Fibroblast of skin of abdomen (primary cell): ENCODE measurements at regions not wholly inside any gene's neighbourhood (a gene's known extent, or its start where the extent isn't known, plus 50 kb on each side); places are given as distances from the start of the nearest gene placed in this dataset.
"Not testable (repeated sequence)": the region's sequence is repeated elsewhere in the genome, so short reads cannot be mapped to it uniquely, and the experiment has no call there.

ENCODE experiments used
- DNase-seq: peaks from one replicate; pipeline ENCODE4 v3.0.0-alpha.2; 2013

DNA sequence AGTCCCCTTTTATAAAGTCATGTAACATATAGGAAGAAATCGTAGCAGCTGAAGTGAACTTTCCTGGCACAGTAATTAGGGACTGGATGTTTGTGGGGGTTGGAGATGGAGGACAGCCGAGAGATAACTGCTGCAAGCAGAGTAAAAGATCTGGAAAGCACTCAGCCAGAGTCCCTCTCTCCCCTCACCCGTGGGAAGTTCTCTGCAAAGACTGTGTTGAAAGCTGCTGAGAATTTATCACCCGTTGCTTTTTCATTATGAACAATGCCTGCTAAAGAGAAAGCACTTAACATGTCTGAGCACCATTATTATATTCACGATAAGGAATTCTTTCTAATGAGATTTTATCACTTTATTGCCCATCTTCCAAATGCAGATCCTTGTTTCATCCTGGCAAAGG, 248.8 kb downstream of the SHOX2 start:
- peak; percentile 50 for DNase-seq

DNA sequence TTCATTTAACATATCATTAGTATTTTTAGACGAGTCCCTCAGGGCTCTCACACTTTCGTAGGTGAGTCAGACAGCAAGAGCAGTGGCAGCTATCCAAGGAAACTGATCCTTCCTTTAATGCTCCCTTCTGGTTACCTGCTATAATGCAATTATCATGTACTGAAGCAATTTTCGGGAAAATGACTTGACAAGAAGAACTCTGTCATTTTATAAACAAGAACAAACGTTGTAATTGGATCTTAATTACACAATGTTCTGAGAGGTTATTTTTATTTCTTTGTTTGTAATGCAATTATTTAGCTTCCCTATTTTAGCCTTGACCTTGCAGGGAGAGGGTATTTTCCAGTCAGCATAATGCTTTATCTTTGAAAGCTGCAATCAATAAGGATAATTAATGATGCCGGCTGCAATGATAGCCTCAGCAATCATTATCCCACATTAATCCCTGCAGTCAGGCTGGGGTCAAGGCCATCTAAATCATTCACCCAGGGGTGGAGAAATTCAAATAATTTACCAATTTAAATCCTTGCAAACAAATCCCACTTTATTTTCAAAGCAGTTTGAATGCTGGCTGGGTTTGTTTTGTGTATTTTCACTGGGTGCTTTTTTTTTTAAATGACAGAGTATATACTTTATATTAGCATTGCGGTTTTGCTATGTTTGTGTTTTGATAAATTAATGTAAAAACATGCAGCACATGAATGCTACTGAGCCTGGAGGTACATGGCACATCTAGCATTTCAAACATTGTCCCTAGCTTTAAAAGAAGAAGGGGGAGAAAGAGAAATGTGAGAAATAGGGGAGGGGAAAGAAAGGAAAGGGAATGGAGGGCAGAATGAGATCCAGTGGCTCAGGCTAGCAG, 249.9 kb downstream of the SHOX2 start:
- DNase-seq = no peak

DNA sequence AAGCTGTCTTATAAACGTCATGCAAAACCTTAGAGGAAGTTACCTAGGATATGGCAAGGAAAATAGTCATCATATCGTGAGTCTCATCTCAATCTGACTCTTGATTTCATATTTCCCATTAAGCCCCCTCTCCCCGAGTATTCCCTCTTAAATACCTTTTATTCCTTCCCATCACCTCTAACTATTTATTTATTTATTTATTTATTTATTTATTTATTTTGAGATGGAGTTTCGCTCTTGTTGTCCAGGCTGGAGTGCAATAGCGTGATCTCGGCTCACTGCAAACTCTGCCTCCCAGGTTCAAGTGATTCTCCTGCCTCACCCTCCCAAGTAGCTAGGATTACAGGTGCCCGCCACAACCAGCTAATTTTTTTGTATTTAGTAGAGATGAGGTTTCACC, 260.4 kb downstream of the SHOX2 start:
- DNase-seq = not testable (repeated sequence)

DNA sequence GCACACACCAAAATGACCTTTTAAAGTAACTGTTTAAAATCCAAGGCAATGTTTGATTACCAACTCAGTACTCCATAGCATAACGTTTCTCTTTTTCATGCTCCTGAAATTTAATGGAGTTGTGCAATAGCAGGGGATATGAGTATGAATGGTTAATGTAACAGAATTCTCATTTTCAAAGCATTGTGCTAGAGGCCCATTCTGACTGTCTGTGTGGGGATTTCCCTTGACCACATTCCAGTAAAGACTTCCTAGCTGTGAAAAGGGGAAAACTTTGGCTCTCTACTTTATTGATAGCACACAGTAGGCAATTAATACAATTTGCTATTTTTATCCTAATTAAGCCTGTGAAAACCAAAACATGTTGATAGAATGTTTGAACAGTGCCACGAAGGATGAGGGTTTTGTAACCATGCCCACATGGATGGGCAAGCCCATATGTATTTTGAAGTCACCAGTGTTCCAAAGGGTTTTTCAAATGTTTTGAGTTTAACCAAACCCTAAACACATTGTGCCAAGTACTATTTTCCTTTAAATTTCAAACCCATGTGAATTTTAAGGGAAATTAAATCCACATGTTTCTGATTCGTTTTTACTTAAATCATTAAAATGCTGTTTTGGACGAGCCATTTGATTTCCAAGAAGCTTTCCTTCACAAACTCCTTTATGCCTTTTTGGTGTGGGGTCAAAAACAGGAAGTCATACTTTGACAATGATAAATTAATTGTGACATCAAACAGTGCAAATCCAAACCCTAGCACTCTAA, 261.2 kb downstream of the SHOX2 start:
- peak; percentile 74 for DNase-seq

DNA sequence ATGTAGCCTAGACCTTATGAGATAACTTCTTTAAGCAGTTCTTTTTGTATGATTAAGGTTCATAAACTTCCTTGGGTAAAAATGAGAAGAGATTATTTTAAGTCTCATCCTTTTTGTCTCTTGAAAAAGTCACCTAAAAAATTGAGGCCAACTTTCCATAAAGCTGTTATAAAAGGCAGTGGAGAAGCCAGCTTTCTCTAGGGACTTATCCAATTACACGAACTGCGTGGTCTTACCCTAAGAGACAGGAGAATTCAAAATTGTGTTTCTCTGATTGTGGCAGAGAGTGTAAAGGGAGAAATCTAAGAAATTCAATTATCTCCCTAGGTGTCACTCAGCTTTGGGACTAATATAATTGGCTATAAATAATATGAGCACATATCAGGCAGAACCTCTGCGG, 262.0 kb downstream of the SHOX2 start:
- no peak for DNase-seq

DNA sequence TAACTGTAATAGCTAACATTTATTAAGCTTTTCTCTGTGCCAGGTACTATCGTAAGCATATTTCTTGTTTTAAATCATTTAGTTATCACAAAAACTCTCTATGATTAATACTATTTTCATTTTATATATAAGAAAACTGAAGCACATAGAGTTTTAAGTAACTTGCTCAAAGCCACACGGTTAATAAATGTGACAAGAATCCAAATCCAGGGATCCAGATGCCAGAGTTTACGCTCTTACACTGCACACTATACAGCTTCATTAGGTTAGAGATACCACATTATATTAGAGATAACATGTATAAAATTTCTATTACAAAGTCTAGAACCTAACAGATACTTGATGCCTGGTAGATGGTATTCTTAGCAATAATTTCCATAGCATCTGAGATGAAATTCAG, 265.2 kb downstream of the SHOX2 start:
- DNase-seq = no peak

DNA sequence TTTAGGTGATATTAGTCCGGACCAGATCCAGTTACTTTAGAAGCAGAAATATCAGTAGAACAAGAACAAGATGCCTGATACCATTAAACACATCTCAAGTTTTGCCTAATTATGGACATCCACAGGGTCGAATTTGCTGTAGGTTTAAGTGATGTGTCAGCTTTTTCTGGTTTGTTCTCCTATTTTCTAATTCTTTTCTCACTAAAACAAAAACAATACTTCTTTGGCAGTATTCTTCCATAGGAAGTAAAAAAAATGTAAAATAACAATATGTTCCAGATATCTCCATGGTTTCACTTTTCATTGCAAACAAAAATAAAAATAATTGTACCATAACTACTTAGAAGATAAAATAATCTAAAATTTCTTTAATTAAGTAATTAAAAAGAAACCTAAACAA, 265.7 kb downstream of the SHOX2 start:
- DNase-seq = no peak

DNA sequence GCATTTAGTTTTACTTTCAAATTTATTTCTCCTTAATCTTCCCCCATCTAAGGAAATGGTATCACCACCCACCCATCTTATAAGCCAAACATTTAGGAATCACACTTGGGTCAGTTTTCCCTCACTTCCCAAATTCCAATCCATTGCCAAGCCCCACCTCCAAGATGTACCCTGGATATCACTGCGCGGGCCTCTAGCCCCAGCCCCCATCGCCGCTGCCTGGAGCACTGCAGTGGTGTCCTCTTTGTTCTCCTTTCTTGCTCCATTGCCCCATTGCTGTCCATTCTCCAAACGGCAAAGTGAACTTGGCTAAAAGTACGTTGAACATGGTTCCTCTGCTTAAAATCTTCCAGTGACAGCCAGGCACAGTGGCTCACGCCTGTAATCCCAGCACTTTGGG, 267.8 kb downstream of the SHOX2 start:
- no peak for DNase-seq

DNA sequence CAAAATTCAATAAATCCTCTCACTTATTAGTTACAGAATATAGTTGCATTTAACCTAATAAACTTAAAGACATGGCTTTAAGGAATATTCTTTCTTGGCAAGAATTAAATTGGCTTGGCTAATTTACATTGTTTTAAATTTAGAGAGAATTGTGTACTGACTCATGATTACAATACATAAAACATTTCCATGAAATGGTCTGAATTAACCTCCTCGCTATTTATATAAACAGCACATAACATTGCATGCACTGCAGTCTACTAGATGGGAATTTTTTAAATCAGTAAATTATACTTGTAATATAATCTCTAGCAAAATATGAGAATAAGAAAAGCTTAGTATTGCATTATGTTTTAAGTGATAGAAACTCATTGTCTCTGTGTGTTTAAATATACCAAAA, 268.9 kb downstream of the SHOX2 start:
- peak; percentile 20 for DNase-seq

DNA sequence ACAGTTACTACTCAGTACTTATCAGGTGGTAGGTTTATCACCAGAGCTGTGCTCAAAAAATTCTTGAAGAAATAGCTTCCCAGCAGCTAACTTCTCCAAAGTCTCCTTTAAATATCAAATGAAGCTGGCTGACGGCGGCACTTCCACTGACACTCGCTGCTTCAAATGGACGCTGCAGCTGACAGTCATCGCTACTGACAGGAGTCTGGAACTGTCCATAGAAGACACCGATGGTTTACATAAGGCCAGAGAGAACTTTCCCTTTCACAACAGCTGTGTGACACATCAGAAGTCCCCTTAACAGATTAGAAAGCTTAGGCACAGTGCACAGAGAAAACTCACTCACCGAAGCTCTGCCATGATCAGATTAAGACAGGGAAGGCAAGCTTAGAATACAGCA, 270.2 kb downstream of the SHOX2 start:
- no peak for DNase-seq

DNA sequence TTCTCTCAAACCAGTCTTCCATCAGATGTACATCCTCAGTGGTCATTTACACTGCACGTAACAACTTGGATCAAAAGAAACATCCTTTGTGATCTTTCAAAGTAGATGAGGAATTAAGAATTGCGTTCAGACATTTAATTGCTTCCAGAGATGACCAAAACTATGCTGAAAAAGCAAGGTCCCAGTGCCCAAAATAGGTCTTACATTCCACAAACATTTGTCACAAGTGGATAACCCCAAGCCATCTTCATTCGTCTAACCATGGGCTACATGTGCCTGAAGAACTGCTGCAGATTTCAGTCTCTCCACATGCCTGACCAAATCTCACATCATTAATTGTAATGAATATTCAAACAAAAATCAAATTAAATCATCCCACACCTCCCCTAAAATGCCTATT, 273.6 kb downstream of the SHOX2 start:
- peak; percentile 89 for DNase-seq

DNA sequence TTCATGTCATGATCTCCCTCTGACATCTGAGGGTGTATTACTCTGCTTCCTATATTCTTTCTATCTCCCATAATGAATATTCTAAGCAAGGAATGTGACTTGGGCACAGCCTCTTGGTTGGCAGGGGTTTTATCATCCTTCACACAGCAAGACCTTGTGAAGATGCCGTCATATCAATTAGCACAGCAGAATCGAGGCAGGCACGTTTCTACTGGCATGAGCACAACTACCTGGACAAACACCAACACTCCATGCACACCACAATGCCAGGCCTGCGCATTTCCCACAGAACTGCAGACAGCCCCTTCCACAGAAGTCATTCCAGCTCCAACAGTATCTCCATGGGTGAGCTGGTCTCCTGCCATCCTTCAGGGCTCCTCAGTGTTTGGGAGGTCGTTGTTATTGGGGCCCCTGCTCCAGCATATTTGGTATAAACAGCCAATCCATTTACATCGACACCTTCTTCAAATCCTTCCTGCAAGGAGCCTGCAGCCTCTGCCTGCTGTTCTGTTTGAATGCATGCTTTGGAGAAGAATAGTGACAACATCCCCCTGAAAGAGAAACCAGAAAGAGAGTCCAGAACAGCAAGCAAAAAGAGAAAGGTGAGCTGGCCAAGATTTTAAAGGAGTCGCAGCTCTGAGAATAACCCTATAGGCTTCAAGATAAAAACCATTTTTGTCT, 275.5 kb downstream of the SHOX2 start:
- no peak for DNase-seq

DNA sequence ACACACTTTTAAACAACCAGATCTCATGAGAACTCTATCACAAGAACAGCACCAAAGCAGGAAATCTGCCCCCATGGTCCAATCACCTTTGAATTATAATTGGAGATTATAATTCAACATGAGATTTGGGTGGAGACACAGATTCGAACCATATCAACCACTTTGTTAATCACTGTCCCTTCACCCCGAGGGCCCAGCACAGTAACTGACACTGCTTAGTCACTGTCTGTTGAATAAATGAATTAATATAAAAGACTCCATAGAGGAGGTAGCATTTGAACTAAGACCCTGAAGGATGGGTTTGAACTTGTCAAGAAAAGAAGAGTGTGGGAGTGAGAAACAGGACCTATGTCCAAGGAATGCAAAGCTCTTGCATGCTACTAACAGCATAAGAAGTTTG, 276.4 kb downstream of the SHOX2 start:
- no peak for DNase-seq

DNA sequence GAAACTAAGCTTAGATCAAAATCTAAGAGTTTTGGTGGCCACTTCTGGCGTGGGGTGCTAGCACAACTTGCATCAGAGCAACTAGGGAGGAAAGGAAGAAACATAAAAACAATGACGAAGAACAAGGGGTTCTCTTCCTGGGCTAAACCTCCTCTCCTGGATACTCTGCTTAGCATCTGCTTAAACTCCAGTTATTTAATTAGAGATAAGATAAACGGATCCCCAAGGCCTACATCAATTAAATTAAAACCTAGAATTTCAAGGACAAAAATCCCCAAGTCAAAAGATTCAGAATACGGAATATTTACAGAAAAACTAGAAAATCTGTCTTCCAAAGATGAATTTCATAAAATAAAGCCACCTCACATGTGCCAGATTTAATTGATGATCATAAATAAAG, 281.9 kb downstream of the SHOX2 start:
- DNase-seq = no peak

DNA sequence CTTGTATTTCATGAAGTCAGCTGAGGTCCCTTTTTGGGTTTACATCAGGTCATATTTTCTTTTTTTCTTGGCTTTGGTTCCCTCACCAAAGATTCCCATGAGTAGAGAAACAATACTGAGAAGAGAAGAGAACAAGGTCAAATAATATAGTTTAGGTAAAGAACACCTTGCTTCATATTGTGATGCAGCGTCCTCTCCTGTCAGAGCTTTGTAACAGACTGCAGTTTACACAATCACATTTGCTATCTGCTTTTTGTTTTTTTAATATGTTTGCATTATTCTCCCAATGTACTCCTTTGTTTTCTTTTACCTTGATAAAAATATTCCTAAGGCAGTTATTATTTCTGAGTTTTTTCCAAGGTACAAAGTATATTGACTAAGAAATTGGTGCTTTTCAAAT, 283.2 kb downstream of the SHOX2 start:
- DNase-seq = no peak

DNA sequence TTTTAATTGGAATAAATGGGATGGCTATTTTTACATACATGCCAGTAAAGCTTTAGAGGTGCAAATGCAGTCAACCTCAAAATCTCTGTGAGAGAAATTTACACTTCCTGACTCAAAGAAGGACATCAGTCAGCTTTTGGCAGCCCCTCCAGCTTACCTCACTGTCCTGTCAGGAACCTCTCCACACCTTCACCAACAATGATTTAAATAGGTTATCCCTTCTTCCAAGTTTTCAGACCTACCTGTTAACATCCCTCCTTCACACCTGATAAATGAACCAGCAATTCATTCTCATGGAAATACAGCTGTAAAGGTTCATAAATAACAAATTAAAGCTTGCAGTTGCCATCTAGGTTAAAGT, 286.1 kb downstream of the SHOX2 start:
- DNase-seq = no peak

DNA sequence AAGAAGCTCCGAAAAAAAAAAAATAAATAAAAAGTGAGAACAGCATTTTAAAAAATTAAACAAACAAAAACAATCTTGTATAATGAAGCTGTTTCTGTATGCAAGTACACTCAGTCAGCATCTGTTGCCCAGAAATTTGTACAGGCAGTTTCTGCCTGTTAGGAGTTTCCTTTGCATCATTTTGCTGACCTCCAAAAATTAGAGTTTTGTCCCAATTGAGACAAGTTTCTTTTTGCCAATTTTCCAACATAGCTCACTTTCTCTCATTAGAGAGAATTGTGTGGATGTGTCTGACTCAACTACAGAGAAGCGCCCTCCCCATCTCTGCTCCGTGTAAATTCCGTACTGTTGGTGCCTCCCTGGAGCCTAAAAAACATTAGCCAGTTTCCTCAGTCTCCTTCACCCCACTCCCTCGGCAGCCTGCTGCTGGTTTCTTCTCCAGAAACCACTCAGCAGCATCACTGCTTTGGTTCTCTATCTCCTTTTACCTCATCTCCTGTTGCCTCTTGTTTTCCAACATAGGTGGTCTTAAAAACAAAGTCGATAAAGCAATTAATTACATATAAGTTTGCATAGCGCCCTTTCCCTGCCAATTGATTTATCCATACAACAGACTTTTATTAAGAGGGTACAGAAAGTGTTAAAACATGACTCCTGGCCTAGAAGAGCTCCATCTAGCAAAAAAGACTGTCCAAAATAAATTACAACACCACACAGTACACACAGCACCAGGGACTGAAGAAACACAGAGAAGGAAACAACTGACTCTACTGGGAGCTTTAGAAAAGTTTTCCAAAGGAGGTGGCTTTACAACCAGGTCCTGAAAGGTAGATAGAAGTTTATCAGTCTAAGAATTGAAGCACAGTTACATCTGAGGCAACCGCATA, 286.7 kb downstream of the SHOX2 start:
- no peak for DNase-seq

DNA sequence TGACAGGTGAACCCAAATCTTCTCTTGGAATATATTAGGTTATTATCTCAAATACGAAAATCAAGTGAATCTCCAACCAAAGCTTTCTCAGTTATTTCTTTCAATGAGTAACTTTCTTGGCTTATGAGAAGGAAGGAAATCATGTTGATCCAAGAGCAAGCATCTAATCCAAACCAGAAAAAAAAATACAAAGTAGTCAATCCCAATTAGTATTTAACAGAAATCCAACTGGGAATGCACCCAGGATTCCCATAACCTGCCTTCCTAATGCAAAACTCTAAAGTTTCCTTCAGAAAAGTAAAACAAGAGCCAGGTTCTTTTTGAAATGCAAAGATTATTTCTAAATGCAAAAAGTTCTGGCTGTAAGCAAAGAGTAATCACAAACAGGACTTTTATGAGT, 289.3 kb downstream of the SHOX2 start:
- DNase-seq = no peak

DNA sequence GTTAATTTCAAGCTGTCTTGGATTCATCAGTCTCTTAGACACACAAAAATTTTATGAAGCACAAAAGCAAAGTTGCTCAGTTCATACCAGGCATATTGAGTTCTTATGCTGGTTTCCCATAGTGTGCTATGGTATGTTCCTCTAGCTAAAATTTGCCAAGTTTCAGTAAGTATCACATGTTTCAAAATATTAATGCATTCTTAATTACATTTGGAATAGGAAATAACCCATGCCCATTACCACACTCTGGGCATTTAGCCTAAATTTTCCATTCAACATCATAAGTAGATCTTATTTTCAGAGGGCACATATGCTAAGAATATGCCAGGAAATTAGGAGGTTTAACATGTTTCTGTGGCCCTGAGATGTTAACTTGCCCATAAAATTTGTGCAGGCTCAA, 289.9 kb downstream of the SHOX2 start:
- DNase-seq = no peak

DNA sequence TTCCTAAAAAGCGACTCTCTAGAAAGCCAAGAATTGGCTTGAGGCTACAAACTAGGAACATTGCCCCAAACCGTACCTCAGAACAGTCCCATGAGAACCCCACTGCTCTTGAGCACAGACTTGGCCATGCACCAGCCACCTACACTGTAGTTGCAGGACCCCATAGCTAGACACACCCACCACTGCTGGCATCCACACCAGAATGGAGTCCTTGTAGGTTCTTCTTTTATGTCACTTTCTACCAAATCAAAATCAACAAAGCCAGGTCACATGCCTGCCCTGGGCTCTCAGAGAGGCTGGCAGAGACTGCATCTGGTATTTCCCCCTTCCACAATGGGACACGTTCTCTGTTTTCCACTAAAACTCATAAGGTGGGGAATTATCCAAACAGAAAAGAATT, 290.5 kb downstream of the SHOX2 start:
- no peak for DNase-seq

DNA sequence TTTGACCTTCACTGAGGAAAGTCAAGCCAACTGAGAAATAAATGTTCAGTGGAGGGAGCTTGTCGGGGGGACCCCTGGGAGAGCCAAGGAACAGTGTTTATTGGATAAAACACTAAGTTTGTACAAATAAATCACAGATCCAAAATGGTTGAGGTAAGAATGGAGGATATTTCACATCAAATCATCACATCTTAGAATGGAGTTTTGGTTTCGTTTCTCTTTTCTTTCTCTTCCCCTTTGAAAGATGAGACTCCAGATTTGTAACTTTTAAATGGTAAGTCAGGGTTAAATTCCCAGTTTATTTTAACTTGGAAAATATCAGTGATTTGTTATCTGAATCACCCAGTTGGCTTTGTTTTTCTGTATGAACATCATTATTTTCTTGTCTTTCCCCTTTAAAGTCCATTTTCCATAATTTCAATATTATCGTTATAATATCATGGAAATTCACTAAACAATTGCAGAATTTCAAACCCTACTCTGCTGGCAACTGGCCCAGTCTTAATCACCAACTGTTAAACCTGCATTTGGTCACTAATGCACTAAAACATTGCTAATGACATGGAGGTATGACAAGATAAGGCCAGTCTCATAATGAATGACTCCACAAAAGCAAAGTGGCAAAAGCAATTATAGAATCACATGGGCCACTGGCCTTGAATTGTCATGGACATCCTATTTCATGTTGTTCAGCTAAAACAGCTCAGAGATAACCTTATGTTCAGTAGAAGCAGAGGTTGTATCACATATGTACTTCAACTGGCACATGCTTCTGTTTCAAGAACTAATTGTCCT, 295.1 kb downstream of the SHOX2 start:
- no peak for DNase-seq

DNA sequence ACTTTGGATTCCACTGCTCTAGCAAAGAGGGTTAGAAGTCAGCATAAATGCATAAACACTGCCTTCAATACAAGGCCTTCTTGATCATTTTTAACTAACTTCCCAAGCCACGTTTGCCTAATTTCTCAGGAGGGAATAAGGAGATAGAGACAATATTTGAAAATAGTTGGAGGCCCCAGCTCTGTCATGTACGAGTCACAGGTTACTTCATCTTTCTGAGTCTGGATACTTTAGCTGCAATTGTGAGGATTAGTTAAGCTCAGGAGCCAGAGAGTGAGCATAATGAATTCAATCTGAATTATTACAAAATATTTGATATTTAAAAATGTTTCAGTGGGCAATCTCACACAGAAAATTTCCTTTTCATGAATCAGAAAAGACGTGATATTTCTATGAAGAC, 298.9 kb downstream of the SHOX2 start:
- peak; percentile 52 for DNase-seq
